ENCODE measurements at regions not wholly inside any gene's neighbourhood (a gene's known extent, or its start where the extent isn't known, plus 50 kb on each side); places are given as distances from the start of the nearest gene placed in this dataset.

DNA sequence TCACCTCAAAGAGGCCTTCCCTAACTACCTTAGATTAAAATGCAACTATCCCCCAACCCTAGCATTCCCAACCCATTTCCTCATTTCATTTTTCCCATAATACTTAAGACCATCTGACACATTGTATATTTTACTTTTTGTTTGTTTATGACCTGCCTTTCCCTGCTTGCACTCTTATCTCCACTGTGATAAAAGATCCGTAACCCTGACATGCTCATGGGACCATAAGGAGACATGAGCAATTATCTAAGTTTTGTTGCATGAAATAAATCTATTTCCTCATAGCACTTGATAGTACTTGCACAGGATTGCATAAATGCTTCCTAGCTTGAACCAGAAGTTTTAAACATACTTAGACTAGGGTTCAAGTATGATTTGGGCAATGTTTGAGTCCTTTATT is 323.7 kb downstream of the NPR3 start:
- TF ChIP-seq, protein P1, sequence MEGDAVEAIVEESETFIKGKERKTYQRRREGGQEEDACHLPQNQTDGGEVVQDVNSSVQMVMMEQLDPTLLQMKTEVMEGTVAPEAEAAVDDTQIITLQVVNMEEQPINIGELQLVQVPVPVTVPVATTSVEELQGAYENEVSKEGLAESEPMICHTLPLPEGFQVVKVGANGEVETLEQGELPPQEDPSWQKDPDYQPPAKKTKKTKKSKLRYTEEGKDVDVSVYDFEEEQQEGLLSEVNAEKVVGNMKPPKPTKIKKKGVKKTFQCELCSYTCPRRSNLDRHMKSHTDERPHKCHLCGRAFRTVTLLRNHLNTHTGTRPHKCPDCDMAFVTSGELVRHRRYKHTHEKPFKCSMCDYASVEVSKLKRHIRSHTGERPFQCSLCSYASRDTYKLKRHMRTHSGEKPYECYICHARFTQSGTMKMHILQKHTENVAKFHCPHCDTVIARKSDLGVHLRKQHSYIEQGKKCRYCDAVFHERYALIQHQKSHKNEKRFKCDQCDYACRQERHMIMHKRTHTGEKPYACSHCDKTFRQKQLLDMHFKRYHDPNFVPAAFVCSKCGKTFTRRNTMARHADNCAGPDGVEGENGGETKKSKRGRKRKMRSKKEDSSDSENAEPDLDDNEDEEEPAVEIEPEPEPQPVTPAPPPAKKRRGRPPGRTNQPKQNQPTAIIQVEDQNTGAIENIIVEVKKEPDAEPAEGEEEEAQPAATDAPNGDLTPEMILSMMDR (IDR thresholded peaks at IDR 0.05; ENCODE audit: insufficient read depth, low read length, poor library complexity, severe bottlenecking): no peak
- DNase-seq (ENCODE audit: extremely low read depth, insufficient read length): no peak
- H3K27me3 ChIP-seq (replicated peaks; ENCODE audit: control insufficient read depth, insufficient read depth, low read length): no peaks in the 10 kb centered on the region
- H3K4me3 ChIP-seq (replicated peaks; ENCODE audit: low read depth, low read length): no peak overlapping the region
- no peaks in the 10 kb centered on the region for H3K36me3 ChIP-seq (ENCODE audit: control insufficient read depth, insufficient read depth, low read length)

DNA sequence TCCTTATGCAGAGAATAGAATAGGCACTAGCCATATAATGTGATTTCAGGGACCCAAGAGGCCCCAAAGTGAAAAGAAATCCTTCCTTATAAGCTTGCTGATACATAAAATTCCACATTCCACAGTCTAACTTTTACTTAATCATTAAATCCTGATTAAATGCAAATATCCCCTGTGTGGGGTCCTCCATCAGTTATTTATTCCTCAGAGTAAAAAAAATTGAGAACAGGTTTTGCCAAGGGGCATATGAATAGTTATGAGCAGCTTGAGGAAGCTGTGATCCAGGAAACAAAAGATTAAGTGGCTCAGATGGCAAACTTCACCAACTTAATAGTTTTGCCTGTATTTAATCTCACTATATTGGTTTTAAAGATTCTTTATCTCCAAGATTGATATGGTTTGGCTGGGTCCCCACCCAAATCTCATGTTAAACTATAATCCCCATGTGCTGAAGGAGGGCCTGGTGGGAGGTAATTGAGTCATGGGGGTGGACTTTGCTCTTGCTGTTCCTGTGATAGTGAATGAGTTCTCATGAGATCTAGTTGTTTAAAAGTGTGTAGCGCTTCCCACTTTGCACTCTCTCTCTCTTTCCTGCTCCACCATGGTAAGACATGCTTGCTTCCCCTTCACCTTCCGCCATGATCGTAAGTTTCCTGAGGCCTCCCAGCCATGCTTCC is 324.9 kb downstream of the NPR3 start:
- Histone ChIP-seq H3K36me3 (ENCODE audit: control insufficient read depth, insufficient read depth, low read length) (no peaks in the 10 kb centered on the region), H3K4me3 (replicated peaks; ENCODE audit: low read depth, low read length) (no peak overlapping the region), H3K27me3 (replicated peaks; ENCODE audit: control insufficient read depth, insufficient read depth, low read length) (no peaks in the 10 kb centered on the region)
- TF ChIP-seq, protein P1 (IDR thresholded peaks at IDR 0.05; ENCODE audit: insufficient read depth, low read length, poor library complexity, severe bottlenecking): no peak
- DNase-seq (ENCODE audit: extremely low read depth, insufficient read length): no peak

DNA sequence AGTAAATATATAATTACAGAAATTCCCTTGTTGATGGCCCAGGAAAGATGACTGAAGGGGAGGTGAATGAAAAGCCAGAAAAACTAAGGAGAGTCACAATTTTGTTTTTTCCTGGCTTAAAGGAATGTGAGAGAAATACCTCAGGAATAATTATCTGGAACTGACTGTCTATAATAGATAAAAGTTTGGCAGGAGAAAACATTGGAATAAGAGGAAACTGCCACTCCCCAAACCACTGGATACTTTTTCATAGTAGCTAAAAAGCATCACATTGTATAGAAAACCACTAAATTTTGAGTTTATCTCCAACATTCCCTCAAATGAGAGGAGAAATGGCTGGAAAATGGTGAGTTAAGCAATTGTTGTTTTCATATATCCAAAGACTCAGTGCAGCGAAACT is 326.0 kb downstream of the NPR3 start:
- TF ChIP-seq, protein P1 (IDR thresholded peaks at IDR 0.05; ENCODE audit: insufficient read depth, low read length, poor library complexity, severe bottlenecking): no peak
- Histone ChIP-seq H3K27me3 (replicated peaks; ENCODE audit: control insufficient read depth, insufficient read depth, low read length) (no peaks in the 10 kb centered on the region), H3K36me3 (ENCODE audit: control insufficient read depth, insufficient read depth, low read length) (no peaks in the 10 kb centered on the region), H3K4me3 (replicated peaks; ENCODE audit: low read depth, low read length) (no peak overlapping the region)
- DNase-seq (ENCODE audit: extremely low read depth, insufficient read length): no peak

DNA sequence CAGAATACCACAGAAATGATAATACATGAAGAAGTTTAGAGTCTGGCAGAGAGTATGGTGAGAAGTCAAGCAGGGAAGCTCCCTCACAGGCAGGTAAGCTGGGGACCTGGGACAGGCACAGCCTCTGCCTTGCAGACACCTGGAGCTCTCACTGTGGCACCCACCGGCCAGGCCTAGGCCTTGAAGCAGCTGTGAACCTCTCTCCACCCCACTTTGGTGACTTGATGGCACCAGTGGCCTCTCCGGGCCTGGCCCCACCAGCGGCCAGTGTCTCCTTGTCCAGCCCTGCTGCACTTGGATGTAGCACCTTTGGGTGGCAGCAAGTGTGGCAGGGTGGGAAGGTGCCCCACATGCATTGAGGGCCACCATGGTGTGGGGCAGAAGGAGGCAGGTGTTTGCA is 330.5 kb downstream of the NPR3 start:
- TF ChIP-seq, protein P1 (IDR thresholded peaks at IDR 0.05; ENCODE audit: insufficient read depth, low read length, poor library complexity, severe bottlenecking): no peak
- H3K4me3 ChIP-seq (replicated peaks; ENCODE audit: low read depth, low read length): no peak overlapping the region
- no peaks in the 10 kb centered on the region for H3K27me3 ChIP-seq (replicated peaks; ENCODE audit: control insufficient read depth, insufficient read depth, low read length)
- no peaks in the 10 kb centered on the region for H3K36me3 ChIP-seq (ENCODE audit: control insufficient read depth, insufficient read depth, low read length)
- DNase-seq (ENCODE audit: extremely low read depth, insufficient read length): no peak

DNA sequence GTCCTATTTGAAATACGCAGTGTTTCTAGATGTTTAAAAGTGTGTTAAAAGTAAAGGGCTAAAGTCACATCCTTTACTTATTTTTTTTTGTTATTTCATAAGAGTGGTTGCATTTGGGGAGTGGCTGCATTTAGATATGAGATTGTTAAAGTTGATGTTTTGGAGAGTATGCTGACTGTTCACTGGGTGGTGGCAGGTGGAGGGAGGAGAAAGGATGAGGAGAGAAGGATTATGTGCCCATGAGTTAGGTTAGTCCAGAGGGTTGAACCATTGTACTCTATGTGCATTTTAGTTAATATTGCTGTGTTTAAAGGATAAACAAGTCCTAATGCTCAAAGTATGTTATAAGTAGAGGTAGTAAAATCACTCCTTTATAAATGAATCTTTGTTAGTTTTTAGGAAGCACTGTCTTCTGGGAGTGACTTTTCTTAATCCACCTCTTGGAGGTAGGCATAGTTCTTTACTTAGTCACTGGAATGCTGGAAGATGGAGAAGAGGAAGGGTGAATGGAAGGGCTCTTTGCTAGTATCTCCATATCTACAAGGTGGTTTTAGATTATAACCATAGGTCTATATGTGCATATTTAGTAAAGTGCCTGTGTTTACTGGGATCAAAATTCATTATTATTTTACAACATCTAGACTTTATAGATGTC is 332.3 kb downstream of the NPR3 start:
- TF ChIP-seq, protein P1 (IDR thresholded peaks at IDR 0.05; ENCODE audit: insufficient read depth, low read length, poor library complexity, severe bottlenecking): no peak

More for the DNA sequence above, 332.3 kb downstream of the NPR3 start:
- H3K4me3 ChIP-seq (replicated peaks; ENCODE audit: low read depth, low read length): no peak overlapping the region
- DNase-seq (ENCODE audit: extremely low read depth, insufficient read length): no peak
- no peaks in the 10 kb centered on the region for H3K36me3 ChIP-seq (ENCODE audit: control insufficient read depth, insufficient read depth, low read length)
- H3K27me3 ChIP-seq (replicated peaks; ENCODE audit: control insufficient read depth, insufficient read depth, low read length): no peaks in the 10 kb centered on the region

All from GM06990 (cell line).